ENCODE measurements at regions not wholly inside any gene's neighbourhood (a gene's known extent, or its start where the extent isn't known, plus 50 kb on each side); places are given as distances from the start of the nearest gene placed in this dataset.

DNA sequence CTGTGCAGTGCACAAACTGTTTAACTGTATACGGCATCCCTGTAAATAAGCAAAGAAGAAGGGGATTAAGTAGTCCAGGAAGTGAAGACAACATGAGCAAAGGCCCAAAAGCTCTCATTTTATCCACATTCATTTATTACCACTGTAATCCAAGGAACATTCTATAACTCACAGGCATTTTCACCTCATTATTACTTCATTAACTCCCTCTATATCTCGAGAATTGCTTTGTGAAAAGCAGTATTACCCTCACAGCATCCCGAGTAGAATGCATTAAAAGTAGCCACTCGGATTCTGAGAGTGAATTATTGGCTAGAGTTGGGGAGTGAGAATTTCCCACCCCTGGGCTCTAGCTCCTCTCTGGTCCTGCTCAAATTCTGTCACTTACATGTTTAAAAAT is 51.0 kb upstream of the CHCHD3 start:
- H3K27ac ChIP-seq = no peak overlapping the region
- ChIA-PET POLR2A (ENCODE audit: low non-redundant PET) (no interaction called here), CTCF (no interaction called here)
- DNase-seq (ENCODE audit: low spot score) = no peak
- TF ChIP-seq, protein P1, sequence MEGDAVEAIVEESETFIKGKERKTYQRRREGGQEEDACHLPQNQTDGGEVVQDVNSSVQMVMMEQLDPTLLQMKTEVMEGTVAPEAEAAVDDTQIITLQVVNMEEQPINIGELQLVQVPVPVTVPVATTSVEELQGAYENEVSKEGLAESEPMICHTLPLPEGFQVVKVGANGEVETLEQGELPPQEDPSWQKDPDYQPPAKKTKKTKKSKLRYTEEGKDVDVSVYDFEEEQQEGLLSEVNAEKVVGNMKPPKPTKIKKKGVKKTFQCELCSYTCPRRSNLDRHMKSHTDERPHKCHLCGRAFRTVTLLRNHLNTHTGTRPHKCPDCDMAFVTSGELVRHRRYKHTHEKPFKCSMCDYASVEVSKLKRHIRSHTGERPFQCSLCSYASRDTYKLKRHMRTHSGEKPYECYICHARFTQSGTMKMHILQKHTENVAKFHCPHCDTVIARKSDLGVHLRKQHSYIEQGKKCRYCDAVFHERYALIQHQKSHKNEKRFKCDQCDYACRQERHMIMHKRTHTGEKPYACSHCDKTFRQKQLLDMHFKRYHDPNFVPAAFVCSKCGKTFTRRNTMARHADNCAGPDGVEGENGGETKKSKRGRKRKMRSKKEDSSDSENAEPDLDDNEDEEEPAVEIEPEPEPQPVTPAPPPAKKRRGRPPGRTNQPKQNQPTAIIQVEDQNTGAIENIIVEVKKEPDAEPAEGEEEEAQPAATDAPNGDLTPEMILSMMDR (conservative IDR thresholded peaks at IDR 0.05; ENCODE audit: low read depth) = no peak

DNA sequence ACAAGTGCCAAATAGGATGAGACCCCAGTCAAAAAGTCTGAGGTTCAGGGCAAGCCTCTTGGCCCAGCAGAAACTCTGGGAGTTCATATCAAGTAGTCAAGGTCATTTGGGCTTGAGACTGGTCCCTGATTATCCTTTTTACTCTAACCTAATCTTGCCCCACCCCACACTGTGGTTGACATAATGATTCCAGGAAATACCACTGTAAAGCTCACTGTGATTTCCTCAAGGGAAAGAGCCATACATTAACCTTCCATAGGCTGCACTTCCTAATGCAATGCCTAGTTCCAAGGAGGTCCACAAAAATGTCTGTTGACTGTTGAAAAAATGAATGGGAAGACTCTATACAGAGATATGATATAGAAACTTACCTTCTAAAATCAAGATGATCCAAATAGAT is 52.9 kb upstream of the CHCHD3 start:
- ChIA-PET CTCF (no interaction called here), POLR2A (ENCODE audit: low non-redundant PET) (no interaction called here)
- H3K27ac ChIP-seq = no peak overlapping the region
- TF ChIP-seq, protein P1 (conservative IDR thresholded peaks at IDR 0.05; ENCODE audit: low read depth) = no peak
- no peak for DNase-seq (ENCODE audit: low spot score)

DNA sequence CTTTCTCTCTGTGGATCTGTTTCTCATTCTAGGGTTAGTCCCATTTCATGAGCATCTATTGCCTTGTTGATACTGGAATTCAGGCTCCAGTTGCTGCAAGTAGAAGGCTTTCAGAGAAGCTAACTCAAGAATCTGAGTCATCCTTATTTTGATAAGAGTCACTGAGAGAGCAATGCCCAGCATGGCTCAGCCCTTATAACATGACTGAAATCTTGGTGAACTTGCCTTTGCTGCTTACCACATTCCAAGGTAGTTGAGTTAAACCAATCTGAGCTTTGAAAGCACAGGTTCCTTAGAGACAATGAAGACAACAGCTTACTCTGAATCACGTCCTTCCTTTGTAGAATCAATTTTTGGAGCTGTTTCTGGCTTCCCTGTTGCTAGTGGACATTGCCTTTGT is 53.6 kb upstream of the CHCHD3 start:
- TF ChIP-seq, protein P1 (conservative IDR thresholded peaks at IDR 0.05; ENCODE audit: low read depth) = no peak
- CTCF ChIA-PET = no interaction called here
- DNase-seq (ENCODE audit: low spot score) = no peak
- POLR2A ChIA-PET (ENCODE audit: low non-redundant PET) = no interaction called here
- no peak overlapping the region for H3K27ac ChIP-seq

GRCh38 chr7:133139350-133139749 is 57.5 kb upstream of the CHCHD3 start:
- POLR2A ChIA-PET (ENCODE audit: low non-redundant PET) = no interaction called here
- CTCF ChIA-PET = no interaction called here
- no peak for DNase-seq (ENCODE audit: low spot score)
- no peak overlapping the region for H3K27ac ChIP-seq
- TF ChIP-seq, protein P1 (conservative IDR thresholded peaks at IDR 0.05; ENCODE audit: low read depth) = no peak

- ChIA-PET CTCF (no interaction called here), POLR2A (ENCODE audit: low non-redundant PET) (no interaction called here)
- H3K27ac ChIP-seq = no peak overlapping the region
- TF ChIP-seq, protein P1 (conservative IDR thresholded peaks at IDR 0.05; ENCODE audit: low read depth) = no peak
- DNase-seq (ENCODE audit: low spot score) = no peak
These were observed 57.9 kb upstream of the CHCHD3 start for GRCh38 chr7:133139801-133140200.

DNA sequence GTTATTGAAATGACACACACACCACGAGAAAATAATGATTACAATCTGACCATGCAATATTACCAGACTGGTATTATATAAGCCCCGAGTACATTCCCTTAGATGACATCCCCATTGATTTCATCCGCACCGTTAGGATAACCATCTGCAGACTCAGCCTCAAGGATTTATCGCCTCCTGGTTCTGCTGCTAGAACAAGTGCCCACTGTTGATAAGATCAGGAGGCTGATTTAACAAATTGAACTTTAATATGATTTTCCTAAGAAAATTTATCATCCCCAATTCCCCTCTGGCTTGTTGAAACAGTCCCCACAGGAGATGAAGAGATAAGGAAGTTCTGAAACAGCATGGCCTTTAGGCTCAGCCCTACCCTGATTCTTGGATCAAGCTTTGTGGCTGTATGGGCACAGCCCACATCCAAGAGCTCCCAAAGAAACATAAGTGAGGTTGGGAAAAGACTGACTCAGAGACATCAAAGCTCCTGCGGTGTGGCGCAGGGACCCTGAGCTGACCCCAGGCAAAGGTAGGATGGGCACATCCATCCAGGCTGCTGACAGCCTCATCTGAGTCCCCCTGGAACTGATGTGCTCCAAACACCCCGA is 59.2 kb upstream of the CHCHD3 start:
- DNase-seq (ENCODE audit: low spot score) = no peak
- ChIA-PET POLR2A (ENCODE audit: low non-redundant PET) (no interaction called here), CTCF (no interaction called here)
- H3K27ac ChIP-seq = no peak overlapping the region
- TF ChIP-seq, protein P1 (conservative IDR thresholded peaks at IDR 0.05; ENCODE audit: low read depth) = no peak

DNA sequence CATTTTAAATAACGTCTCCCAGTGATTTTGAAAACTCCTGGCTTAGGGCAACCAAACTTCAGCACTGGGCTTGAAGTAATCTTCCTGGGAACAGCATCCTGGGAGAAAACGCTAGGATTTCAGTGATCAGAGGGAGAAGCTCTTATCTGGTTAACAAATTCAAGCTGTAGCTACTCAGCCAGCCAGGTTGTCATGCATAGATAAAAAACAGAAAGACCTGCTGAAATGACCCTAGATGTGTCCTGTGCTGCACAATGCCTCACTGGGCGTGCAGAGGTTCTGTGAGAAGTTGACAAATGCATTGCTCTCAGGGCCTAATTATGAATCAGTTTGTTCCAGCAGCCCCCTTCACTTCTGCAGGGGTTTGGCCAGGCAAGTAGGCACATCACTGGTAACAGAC is 68.9 kb upstream of the CHCHD3 start:
- POLR2A ChIA-PET (ENCODE audit: low non-redundant PET) = no interaction called here
- TF ChIP-seq, protein P1 (conservative IDR thresholded peaks at IDR 0.05; ENCODE audit: low read depth) = no peak
- CTCF ChIA-PET = no interaction called here
- H3K27ac ChIP-seq = no peak overlapping the region
- DNase-seq (ENCODE audit: low spot score) = no peak
